NCI-H2227 (cell line): ENCODE measurements at regions not wholly inside any gene's neighbourhood (a gene's known extent, or its start where the extent isn't known, plus 50 kb on each side); places are given as distances from the start of the nearest gene placed in this dataset.

ENCODE experiments used
- DNase-seq: peaks from one replicate; lab custom pipeline; 2025; ENCODE audit not compliant: unreplicated experiment; lab: John Stamatoyannopoulos, UW

DNA sequence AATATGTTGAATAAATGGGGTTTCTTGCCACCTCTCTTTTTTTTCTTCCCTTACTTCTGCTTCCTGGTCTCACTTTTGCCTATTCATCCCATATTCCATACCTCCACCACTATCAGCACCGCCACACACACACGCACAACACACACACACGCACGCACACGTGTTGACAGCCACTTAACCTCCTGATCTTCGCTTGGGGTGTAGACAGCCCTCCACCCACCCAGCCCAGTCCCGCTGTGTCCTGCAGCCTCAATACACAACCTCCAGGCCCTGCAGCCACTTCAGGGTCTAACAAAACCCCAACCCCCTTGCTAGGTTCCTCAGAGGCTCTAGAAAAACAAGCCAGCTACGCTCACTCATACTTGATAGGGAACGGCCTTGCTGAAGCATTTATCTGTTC lies 72.3 kb downstream of the LINC00237 start:
- no peak for DNase-seq

- no peak for DNase-seq
These were observed 74.5 kb downstream of the LINC00237 start for GRCh38 chr20:21031666-21032065.

DNA sequence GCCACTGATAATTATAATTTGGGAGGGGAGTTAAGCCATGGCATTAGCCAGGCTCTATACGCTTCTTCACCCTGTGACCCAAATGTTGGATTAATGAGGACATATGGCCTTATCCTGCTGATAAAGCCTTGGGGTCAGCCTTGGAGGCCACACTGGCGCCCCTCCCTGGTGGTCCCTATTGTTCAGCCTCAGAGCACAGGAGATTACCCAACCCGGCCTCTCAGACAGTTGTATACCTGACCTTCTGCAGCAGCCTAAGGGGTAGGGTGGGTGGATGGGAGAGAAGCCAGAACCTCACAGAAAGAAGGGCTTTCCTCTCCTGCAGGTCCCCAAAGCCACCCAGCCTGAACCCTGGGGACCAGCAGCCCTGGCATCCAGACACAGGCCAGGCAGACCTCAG lies 76.8 kb downstream of the LINC00237 start:
- DNase-seq, result no peak

GRCh38 chr20:21028921-21029320 lies 77.2 kb downstream of the LINC00237 start:
- no peak for DNase-seq

- no peak for DNase-seq
These were observed 77.7 kb downstream of the LINC00237 start for GRCh38 chr20:21028436-21028835.

DNA sequence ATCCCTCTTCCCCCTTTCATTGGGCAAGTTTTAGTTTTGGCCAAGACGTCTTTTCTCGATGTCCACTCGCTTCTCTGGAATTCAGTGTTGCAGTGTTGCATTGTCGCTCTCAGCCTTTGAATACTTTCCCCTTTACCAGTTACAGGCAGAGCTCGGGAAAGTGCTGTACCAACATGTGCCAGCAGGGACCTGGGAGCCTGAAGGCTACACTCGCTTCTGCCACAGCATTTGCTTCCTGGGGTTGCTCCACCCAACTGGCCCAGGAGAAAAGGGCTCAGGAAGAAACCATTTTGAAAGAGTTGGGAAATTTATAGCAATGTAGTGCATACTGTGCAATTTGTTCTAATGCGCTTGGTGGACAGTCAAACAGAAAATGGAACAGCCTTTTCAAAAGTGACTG lies 78.6 kb downstream of the LINC00237 start:
- no peak for DNase-seq

- no peak for DNase-seq
These were observed 79.2 kb downstream of the LINC00237 start for GRCh38 chr20:21026951-21027350.

DNA sequence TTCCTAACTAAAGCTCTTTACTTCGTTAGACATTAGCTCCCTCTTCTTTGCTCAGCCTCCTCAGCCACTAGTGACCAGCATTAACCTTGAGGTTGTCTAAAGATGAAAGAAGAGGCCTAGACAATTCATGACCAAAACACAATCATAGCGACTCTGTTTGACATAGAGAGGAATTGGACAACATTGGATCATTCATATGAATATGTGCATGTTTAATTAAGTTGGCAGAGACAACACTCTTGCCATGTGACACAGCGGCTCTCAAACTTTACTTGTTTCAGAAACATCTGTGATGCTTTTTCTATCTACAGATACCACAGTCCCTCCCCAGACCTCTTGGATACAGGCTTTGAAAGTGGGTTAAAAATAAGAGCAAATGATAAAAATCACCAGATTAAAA lies 81.7 kb downstream of the LINC00237 start:
- DNase-seq, result no peak

DNA sequence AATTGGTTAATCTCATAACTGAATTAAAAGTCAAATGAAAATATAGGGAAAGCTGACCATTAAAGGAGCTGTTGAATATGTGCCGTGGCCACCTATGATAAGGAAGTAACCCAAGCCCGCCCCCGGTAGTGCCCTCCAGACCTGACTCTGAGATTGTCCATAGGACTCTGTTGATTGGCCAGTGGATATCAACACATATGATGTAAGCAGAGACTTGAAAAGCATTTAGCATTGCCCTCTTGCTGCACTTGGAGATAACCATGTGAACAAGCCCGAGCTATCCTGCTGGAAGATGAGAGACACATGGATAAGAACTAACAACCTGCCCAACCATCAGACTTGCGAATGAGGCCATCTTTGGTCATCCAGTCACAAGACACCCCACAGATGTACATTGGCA lies 83.2 kb downstream of the LINC00237 start:
- no peak for DNase-seq

- no peak for DNase-seq
These were observed 84.7 kb downstream of the LINC00237 start for GRCh38 chr20:21021472-21021790.

DNA sequence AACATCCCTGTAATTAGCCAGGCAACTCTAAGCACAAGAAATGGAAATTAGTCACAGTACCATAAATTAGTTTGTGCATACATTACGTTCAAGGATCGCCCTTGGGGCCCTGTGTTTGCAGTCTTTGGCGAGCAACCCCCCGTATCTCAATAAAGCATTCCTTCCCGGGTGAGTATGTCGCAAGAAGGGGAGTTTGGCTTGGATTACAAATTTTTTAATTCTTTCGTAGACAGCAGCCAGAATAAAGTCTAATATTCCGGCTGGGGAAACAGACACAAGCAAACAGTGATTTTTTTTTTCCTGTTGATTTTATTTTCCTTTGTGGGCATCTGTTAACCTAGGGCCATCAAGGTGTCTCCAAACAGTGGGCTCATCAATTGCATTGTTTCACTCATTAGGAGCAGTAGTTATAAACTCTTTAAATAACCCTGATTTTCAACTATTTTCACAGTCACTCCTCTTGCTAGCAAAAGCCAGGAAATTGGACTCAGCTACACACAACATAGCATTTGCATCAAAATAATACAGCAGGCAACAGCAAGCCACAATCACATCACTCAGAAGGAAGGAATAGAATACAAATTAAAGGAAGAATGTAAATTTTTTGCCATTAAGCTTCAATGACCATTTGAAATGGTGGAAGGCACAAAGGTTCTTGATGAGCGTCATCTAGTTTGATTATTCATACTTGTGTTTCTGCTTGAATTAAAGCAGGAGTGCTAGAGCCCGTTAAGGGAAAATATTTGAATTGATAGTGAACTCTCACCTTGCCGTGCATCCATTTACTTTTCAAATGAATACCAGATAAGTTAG lies 85.3 kb downstream of the LINC00237 start:
- DNase-seq, result no peak

DNA sequence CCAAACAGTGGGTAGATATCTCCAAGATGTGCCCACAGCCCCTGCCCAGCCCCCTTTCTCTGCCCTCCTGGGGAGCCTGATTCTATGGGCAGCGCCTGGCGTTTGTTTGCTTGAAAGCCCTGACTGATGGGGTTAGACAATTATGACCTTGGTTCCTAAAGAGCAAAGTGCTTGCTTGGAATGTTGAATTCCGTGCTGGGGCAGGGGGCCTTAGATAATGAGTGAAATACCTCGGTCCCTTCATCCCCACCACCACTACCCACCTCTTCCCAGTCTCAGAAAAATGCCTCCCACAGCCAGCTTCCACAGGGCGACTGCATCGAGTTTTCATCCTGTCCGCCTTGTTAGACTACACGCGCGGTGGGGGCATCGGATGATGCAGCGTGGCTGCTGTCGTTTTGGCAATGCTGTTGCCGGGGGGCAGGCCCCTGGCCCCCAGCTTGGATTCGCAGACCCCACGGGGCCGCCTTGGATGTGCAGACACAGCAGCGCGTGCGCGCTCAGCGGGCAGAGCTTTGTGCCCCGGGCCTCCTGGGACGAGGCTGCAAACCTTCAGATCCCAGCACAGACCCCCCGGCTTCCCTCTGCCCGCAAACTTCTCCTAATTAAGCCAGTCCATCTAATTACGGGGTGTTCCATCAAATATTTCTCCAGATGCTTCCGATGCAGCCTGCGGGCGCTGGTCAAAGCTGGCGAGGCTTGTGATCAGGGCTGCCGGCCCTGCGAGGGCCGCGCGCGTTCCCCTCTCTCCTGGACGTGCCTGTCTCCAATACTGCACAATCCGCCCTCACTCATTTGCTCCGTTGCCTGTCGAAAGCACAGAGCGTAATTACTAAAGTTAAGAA lies 86.1 kb downstream of the LINC00237 start:
- DNase-seq, result no peak

DNA sequence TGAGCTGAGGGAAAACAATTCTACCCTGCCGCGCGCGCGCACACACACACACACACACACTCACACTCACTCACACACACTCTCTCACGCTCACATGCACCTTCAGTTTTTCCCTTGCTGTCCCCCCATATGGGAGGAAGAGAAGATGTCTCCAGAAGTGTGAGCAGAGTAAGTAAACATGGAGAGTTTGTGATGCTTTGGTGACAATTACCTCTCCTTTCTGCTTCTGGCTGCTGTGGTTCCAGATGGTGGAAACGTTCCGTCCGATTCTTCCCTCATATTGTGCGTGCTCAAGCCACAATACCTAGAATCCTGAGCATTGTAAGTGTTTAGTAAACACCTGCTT lies 86.7 kb downstream of the LINC00237 start:
- DNase-seq, result no peak

DNA sequence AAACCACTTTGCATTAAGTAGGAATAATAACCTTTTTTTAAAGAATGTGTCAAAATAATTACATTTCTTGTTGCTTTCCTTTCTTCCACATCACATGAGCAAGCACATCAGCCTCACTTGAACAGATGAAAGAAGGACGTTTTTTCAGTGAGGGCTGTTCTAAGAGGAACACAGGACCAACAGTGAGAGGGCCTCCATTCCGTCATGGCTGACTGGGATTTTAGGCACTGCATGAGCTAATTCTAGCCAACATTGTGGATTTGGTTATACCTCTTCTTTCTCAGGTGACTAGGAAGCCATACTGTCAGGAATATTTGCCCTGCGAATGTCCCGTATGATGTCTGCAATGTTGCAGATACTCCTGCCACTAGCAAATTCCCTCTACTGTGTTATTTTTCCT lies 87.6 kb downstream of the LINC00237 start:
- DNase-seq, result no peak

GRCh38 chr20:21017528-21018085 lies 88.6 kb downstream of the LINC00237 start:
- no peak for DNase-seq

DNA sequence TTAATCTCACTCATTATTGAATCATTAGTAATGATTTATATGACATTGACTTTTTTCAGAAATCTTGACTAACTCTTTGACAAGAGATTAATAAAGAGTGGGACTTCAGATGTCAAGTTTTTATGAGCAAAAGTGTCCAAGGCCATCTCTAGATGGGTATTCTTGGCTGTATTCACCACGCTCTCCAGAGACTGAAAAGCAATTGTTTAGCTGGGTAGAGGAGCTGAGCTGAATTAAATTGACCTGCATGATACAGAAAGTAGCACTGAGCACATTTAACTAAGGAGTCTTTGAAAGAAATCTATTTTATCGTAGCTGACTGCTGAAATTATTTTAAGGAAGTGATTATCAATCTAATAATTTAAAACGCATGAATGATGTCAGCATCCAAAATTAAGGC lies 89.4 kb downstream of the LINC00237 start:
- DNase-seq, result no peak

DNA sequence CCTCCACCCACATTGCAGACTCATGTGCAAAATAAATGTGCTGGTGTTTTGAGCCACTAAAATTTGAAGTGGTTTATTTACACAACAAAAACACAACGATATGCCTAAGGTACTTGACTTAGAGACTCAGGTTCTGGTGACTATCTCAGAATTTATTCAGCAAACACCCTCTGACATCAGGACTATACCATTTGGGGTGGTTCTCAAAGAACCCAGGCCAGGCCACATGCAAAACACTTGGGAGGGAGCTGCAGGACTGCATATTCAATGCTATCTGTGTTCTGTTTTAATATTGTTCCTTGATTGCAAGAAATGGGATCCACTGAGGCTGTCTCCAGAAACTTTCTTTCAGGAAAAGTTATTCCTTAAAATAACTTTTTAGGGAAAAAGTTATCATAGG lies 91.6 kb downstream of the LINC00237 start:
- no peak for DNase-seq

- no peak for DNase-seq
These were observed 97.2 kb downstream of the LINC00237 start for GRCh38 chr20:21008951-21009350.

GRCh38 chr20:21006611-21007010 lies 99.5 kb downstream of the LINC00237 start:
- DNase-seq, result no peak

DNA sequence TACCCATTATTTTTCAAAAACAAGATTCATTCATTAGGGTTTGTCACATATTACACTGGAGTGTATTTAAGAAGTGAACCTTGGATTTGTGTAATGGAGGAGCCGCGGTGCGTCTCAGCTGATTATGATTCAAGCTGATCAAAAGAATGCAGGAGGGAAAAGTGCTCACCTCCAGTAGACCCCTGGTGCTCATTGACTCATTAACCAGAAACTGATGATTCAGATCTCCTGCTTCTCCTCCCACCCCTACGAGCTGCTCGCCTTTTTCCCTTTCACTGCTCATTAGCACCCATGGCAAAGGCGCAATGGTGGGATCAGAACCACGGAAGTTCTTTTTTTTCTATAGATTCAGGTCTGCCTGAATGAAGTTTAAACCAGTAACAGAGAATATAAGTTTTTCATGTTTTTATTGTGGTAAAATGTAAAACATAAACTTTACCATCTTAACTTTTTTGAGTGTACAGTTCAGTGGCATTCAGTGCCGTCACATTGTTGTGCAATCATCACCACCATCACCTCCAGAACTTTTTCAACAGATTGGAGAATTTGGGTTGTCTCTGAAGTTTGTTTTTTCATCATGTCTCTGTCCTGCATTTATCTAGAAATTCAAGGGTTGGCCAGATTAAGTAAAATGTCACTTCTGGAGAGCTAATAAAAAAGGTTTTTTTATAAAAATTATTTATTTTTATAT lies 101.6 kb downstream of the LINC00237 start:
- DNase-seq, result no peak

DNA sequence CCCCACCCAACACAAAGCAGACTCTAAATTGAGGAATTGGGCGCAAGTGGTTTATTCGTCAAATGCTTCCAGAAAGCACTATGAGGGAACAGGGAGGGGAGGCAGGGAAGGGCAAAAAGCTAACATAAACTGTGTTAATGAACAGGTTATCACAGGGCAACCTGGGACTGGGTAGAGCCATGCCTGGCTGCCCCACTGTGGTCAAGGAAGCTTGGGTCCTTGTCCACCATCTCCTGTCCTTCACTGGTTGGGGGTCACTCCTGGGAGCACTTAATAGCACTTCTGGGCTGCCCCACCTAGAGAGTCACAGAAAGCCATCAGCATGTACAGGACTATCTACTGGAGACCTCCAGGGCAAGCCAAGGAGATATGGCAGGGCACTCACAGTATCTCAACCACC lies 102.3 kb downstream of the LINC00237 start:
- no peak for DNase-seq

DNA sequence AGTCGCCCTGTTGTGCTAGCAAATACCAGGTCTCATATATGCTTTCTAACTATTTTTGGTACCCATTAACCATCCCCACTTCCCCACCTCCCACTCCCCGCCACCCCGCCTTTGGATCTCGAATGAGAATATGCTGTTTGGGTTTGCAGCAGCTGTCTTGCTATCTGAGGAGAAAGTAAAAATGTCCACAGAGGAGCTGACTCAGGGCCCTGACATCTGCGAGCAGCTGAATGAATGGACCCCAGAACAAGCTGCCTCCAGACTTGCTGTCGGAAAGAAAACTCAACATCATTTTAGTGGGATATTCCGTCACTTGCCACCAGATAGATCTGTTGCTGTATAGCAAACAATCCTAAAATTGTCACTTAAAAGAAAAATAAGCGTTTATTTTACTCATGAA lies 103.7 kb downstream of the LINC00237 start:
- no peak for DNase-seq
